ENCODE measurements at regions not wholly inside any gene's neighbourhood (a gene's known extent, or its start where the extent isn't known, plus 50 kb on each side); places are given as distances from the start of the nearest gene placed in this dataset.

DNA sequence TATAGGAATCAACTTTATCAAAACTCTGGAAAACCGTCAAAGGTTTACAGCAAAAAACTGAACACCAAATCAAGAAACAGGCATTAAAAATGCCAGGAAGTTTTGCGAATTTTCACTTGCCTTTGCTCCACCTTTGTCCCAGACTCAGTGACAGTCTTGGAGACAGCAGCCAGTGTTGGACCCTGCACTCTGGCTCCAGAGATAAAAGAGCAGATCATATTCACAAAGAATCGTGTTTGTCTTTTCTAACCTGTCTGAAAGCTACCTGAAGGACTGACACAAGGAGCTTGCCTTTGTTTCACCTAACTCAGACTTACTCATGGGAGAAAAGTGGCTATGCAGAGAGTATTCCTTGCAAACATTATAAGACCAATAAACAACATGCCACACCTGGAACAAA lies 74.0 kb upstream of the TCF12 start:
- Mint-ChIP-seq H3K4me3 (no peak overlapping the region), H3K9me3 (peaks cover 28% of the 10 kb centered on the region), H3K27me3 (ENCODE audit: low read depth) (no peaks in the 10 kb centered on the region), H3K36me3 (peaks cover 10% of the 10 kb centered on the region), H3K27ac (no peak overlapping the region), H3K4me1 (no peaks in the 10 kb centered on the region)
- TF ChIP-seq, protein P1, sequence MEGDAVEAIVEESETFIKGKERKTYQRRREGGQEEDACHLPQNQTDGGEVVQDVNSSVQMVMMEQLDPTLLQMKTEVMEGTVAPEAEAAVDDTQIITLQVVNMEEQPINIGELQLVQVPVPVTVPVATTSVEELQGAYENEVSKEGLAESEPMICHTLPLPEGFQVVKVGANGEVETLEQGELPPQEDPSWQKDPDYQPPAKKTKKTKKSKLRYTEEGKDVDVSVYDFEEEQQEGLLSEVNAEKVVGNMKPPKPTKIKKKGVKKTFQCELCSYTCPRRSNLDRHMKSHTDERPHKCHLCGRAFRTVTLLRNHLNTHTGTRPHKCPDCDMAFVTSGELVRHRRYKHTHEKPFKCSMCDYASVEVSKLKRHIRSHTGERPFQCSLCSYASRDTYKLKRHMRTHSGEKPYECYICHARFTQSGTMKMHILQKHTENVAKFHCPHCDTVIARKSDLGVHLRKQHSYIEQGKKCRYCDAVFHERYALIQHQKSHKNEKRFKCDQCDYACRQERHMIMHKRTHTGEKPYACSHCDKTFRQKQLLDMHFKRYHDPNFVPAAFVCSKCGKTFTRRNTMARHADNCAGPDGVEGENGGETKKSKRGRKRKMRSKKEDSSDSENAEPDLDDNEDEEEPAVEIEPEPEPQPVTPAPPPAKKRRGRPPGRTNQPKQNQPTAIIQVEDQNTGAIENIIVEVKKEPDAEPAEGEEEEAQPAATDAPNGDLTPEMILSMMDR (IDR thresholded peaks at IDR 0.05; ENCODE audit: unreplicated experiment) = no peak
- DNase-seq (ENCODE audit: low spot score in 2 of 2, unreplicated experiment in 2 of 2) = no peak

DNA sequence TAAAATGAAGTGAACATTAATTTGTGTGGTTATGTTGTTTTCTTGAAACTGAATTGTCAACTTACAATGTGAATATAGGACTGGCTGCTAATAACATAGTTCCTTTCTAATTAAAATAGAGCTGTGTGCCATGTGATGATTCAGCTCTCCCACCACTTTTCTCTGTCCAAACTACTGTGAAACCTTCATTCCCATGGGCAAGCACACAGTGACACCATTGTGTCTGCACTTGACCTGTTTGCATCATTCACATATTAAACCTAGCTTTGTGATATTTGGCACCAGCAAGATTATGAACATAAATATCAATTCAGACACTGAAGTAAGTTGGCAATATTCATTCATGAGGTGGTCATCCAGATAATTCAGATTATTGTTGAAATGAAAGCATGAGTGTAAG lies 78.8 kb upstream of the TCF12 start:
- no peak overlapping the region for H3K4me3 Mint-ChIP-seq
- peaks cover 4% of the 10 kb centered on the region for H3K36me3 Mint-ChIP-seq
- H3K4me1 Mint-ChIP-seq = peaks cover 28% of the 10 kb centered on the region
- H3K27ac Mint-ChIP-seq = no peak overlapping the region
- peaks cover 28% of the 10 kb centered on the region for H3K9me3 Mint-ChIP-seq
- TF ChIP-seq, protein P1 (IDR thresholded peaks at IDR 0.05; ENCODE audit: unreplicated experiment) = no peak
- DNase-seq (ENCODE audit: low spot score in 2 of 2, unreplicated experiment in 2 of 2) = no peak
- no peaks in the 10 kb centered on the region for H3K27me3 Mint-ChIP-seq (ENCODE audit: low read depth)

DNA sequence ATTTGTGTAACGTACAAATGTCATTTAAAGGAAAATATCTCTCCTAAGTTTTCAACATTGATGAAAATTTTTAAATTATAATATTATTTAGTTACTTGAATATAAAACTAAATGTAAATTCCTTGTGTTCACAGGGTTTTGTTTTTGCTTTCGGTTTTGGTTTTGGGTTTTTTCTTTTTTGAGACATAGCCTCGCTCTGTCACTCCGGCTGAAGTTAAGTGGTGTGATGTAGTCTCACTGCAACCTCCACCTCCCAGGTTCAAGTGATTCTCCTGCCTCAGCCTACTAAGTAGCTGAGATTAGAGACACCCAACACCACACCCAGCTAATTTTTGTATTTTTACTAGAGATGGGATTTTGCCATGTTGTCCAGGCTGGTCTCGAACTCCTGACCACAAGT lies 79.3 kb upstream of the TCF12 start:
- Mint-ChIP-seq H3K36me3 (peaks cover 4% of the 10 kb centered on the region), H3K4me1 (peaks cover 34% of the 10 kb centered on the region), H3K27me3 (ENCODE audit: low read depth) (no peaks in the 10 kb centered on the region), H3K4me3 (no peak overlapping the region), H3K27ac (no peak overlapping the region), H3K9me3 (peaks cover 28% of the 10 kb centered on the region)
- TF ChIP-seq, protein P1 (IDR thresholded peaks at IDR 0.05; ENCODE audit: unreplicated experiment) = no peak
- DNase-seq (ENCODE audit: low spot score in 2 of 2, unreplicated experiment in 2 of 2) = no peak

DNA sequence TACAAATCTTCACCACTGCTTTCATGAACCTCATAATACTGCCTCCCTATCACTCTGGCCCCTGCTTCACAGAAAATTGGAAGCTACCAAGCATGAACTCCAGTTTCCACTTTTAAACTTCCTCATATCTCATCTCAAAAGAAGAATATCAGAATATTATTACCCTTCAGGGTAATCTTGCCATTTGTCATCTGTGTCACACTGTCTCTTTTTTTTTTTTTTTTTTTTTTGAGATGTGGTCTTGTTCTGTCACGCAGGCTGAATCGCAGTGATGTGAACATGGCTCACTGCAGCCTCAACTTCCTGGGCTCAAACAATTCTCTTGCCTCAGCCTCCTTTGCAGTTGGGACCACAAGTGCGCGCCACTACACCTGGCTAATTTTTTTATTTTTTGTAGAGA lies 80.4 kb upstream of the TCF12 start:
- Mint-ChIP-seq H3K4me3 (no peak overlapping the region), H3K27me3 (ENCODE audit: low read depth) (no peaks in the 10 kb centered on the region), H3K27ac (no peak overlapping the region), H3K9me3 (peaks cover 28% of the 10 kb centered on the region), H3K4me1 (peaks cover 35% of the 10 kb centered on the region), H3K36me3 (peaks cover 4% of the 10 kb centered on the region)
- DNase-seq (ENCODE audit: low spot score in 2 of 2, unreplicated experiment in 2 of 2) = no peak
- TF ChIP-seq, protein P1 (IDR thresholded peaks at IDR 0.05; ENCODE audit: unreplicated experiment) = no peak

DNA sequence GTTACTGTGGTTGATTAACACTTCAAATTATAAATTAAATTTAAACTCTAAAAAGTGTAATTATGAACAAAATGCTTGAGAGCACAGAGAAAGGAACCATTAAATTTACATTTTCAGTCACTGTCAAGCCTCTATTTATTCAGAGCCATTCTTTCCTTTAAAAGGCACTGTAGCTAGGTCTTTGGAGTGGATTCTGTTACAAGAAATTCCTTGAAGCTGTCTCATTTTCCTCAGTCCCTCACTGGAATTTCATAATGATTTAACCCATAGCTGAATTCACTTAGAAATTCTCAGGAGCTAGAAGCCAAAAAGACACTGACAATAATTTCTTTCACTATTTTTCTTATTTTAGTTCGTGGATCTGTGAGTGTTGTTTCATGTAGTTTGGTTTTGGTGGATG lies 81.2 kb upstream of the TCF12 start:
- H3K9me3 Mint-ChIP-seq = peaks cover 22% of the 10 kb centered on the region
- DNase-seq (ENCODE audit: low spot score in 2 of 2, unreplicated experiment in 2 of 2) = no peak

More for the DNA sequence above, 81.2 kb upstream of the TCF12 start:
- Mint-ChIP-seq H3K27ac (no peak overlapping the region), H3K4me1 (peaks cover 36% of the 10 kb centered on the region), H3K27me3 (ENCODE audit: low read depth) (no peaks in the 10 kb centered on the region), H3K36me3 (peaks cover 4% of the 10 kb centered on the region), H3K4me3 (no peak overlapping the region)
- TF ChIP-seq, protein P1 (IDR thresholded peaks at IDR 0.05; ENCODE audit: unreplicated experiment) = no peak

All from mesothelial cell of epicardium (in vitro differentiated cells).